GM19023 (cell line): ENCODE measurements at regions not wholly inside any gene's neighbourhood (a gene's known extent, or its start where the extent isn't known, plus 50 kb on each side); places are given as distances from the start of the nearest gene placed in this dataset.
"Not testable (repeated sequence)": the region's sequence is repeated elsewhere in the genome, so short reads cannot be mapped to it uniquely, and the experiment has no call there.

Source experiments
- ATAC-seq: cut with Tn5 transposase; IDR thresholded peaks from one replicate; pipeline ENCODE4 v1.9.1; 2021; ENCODE audit warnings: mild to moderate bottlenecking, moderate library complexity; ENCODE audit not compliant: unreplicated experiment

DNA sequence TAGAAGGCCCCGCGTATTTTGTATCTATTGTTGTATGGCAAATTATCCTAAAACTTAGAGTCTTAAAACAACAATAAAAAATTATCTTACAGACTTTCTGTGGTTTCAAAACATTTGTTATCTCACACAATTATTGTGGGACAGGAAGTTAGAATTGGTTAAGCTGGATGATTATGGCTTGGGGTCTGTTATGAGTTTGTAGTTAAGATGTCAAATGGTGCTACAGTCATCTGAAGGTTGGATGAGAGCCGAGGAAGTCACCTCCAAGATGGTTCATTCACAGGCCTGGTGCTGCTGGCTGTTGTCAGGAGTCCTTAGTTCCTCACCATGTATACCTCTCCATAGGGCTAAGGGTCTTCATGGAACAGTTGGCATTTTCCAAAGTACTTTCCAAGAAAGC lies 175.6 kb upstream of the FANCL start:
- ATAC-seq = no peak

DNA sequence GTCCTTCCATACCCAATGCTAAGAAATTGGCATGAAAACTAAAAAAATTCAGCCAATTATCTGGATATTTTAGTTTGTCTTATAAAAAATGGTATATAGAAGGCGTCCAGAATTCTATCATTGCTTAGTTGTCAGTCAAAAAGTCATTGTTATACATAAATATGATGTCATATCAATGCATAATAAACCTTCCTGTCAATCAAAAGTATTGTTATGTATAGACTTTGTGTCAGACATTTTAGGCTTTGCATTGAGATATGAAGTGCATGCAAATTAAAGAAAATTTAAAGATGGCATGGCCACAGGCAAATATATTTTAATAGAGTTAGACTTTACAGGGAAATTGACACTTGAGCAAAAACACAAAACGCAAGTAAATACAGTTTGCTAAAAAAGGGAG lies 173.4 kb upstream of the FANCL start:
- ATAC-seq = no peak

DNA sequence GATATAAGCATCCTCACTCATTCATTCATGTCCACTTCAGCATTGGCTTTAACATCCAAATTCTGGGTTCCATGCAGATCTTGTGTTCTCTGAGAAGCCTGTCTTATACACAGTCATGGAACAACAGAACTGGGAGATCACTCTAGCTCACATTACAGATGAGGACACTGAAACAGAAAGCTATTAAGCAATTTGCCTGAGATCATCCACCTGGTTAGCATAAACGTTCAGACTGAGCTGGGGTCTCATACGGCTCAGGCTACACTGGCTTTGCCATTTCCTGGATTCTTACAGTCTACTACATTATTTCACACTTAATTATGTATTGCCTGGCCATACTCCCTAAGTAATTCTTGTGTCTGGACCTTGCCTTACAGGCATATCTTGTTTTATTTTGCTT lies 169.4 kb upstream of the FANCL start:
- no peak for ATAC-seq

DNA sequence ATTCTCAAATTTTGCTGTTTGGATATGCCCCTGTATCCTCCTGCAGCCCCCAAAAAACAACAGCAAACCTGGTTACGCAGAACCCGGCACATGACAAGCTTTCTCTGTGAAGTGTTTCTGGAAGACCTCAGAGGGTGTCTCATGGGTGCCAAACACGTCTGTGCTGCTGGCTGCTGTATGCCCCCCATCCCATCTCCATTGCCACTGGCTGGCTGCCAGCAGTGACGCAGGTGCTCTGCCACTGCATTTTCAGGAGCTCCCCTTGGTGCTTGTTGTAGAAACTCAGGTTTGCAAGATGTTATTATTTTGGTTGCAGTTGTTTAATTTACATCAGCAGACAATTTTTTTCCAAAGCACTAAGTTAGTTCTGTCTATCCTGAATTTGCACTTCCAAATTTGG lies 166.4 kb upstream of the FANCL start:
- ATAC-seq = no peak

DNA sequence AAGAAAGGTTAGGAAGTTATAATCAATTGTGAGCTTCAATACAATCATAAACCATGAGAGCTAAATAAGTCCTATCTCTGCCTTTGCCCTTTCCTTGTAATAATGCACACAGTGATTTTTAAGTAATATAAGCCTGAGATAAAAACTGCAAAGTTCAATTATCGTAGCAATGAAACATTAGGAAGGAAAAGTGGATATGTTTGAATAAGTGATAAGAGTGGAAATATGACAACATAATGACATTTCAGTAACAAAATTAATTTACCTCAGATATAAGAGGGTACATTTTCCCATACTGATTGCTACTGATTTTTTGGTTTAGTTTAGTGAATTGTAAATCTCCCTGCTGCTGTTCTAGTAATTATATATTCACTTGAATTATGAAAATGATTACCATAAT lies 164.2 kb upstream of the FANCL start:
- ATAC-seq = no peak

DNA sequence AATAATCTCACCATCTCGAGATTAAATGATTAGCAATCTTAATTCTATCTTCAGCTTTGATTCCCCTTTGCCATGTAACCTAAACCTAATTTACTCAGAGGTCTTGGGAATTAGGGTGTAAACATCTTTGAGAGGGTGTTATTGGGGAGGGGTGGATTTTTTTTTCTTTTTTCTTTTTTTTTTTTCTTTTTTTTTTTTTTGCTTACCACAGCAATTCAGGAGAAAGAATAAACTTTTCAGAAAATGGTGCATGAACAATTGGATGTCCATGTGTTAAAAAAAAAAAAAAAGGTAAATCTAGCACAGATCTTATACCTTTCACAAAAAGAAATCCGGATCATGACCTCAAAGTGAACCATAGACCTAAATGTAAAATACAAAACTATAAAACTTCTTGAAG lies 160.8 kb upstream of the FANCL start:
- ATAC-seq = no peak

DNA sequence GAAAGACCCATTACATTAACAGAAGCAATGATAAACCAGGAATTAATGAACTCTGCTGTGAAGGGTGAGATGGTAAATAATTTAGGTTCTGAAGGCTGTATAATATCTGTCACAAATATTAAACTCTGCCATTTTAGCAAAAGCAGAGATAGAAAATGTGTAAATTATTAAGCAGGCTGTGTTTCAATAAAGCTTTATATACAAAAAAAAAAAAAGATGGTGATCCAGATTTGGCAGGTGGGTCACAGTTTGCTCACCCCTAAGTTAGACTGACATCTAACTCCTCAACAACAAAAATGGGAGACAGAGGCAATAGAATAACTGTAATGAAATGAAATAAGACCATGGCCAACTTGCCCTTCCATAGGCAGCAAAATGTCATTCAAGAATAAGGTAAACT lies 157.3 kb upstream of the FANCL start:
- no peak for ATAC-seq

DNA sequence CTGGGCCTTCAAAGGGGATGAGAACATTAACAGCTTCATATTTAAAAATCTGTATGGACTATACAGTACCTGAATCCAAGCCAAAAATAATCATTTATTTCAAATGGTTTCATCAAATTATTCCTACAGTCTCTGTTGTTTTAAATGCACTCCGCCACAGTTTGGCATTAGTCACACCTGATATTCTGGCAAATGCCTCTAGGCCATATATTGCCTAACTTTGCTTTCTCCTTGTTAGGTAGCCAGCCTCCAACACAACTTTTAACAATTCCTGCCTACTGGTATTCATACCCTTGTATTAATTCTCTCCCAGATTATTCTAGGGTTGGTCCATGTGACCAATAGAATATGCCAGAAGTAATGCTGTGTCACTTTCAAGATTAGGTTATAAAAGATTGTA lies 146.6 kb upstream of the FANCL start:
- no peak for ATAC-seq

DNA sequence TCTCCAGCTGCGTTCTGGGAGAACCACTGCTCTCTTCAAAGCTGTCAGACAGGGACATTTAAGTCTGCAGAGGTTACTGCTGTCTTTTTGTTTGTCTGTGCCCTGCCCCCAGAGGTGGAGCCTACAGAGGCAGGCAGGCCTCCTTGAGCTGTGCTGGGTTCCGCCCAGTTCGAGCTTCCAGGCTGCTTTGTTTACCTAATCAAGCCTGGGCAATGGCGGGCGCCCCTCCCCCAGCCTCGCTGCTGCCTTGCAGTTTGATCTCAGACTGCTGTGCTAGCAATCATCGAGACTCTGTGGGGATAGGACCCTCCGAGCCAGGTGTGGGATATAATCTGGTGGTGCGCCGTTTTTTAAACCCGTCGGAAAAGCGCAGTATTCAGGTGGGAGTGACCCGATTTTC lies 145.8 kb upstream of the FANCL start:
- not testable (repeated sequence) for ATAC-seq

DNA sequence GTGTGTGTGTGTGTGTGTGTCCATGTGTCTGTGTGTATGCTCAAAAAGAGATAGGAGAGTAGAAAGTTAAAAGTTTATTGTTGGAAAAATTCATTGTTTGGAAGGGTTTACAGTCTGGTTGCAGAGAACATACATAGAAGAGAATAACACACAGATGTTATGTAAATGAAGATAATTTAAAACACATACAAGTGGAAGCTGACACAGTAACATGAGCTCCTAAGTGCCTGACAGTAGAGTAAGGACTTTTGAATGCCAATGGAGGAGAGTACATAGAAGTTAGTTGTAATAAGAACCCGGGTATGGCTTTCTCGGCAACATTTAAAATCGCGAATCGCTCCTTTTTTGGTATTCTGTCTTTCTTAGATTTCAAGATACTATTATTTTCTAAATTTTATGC lies 137.0 kb upstream of the FANCL start:
- ATAC-seq = no peak

DNA sequence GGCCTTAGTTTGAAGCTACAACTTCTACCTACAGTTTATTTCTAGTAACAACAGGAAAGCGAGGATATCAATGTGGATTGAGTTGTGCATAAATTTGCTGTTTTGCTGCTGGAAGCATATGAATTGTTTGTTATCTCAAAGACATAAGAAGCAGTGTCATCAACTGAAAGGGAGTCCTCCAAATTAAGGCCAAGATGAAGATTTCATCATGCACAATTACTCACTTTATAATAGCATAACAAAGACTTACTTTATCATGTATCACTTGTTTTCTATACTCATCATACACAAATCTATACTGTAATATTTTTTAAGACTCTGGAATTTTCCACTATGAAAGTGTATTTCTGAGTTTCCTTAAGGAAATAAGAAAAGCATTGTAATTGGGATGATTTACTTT lies 136.1 kb upstream of the FANCL start:
- ATAC-seq = no peak

DNA sequence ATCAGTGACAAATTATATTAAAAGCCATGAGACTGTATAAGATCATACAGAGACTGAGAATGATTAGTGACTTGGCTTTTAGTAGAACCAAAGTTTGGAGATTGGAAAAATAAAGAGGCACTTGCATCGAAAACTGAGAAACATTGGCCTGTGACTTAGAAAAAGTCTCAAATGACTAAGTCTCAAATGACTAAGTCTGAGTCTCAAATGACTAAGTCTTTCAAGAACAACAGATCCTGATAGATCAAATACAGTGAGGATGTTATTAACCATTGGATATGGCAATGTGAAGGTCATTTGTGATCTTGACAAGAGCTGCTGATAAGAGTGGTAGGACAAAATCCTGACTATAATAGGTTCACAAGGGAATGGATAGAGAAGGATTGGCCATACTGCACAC lies 135.5 kb upstream of the FANCL start:
- ATAC-seq = peak; percentile 58

DNA sequence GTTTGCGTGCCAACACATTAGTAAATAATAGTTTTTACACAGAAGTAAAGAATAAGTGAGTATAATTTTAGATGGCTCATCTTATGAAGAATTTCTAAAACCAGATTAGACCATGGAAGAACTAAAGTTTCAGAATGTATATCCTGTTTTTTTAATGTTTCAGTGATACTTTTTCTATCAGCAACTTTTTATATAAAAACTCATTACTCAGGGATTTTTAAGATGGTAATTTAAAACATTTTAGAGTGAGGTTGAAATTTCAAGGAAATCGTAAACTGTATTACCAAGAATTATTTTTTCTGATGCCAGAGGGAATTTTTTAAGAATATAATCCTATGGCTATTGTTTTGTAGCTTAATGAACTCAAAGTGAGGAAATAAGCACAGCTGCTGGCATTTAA lies 128.5 kb upstream of the FANCL start:
- ATAC-seq = no peak

DNA sequence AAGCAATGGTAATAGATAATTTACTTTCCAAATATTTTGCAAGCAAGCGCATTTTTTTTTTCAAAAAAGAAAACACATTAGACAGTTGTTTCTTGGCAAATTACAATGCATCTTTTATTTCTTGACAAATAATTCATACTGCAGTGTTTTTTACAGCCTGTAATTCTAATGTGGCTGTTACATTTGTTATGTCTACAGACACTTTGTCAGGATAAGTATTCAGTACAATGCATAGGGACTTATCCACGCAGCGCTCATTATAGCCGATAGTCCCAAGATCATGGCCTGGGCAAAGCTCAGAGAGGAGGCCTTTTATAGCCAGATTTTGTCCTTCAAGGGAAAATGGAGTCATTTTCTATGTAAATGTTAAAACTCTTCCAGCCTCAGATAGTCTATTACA lies 123.0 kb upstream of the FANCL start:
- ATAC-seq = no peak

DNA sequence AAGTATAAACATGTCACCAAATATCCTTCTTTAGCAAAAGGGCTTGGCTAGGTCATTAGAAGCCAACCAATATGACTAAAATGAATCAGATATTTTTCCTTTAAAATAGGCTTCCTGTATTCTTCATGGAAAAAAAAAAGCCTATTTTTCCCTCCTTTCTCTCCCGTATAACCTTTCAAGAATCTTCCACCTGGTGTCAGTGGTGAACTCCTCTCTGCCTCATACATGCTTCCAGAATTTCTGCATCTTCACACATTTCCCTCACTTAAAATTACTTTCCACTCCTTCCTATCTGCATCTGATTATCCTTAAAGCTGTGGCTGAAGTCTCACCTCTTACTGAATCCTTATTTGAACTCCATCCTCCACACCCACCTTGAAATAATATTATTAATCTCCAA lies 116.9 kb upstream of the FANCL start:
- ATAC-seq = no peak

DNA sequence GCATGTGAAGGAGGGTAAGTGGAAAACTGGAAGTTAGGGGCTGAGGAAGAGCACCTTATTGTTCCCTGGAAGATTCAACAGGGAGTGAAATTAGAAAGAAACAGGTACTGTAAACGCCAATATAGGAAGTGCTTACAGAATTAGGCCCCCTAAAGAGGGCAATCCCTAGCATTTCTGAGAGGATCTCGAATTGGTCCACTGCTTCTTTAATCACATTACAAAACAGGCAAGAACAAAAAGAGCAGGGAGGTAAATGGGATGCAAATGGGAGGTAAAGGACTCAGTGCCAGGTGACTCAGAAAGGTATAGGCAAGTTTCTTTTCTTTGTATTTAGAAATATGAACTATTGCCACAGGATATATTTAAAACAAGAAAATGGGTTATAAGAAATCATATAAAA lies 116.4 kb upstream of the FANCL start:
- ATAC-seq = no peak

DNA sequence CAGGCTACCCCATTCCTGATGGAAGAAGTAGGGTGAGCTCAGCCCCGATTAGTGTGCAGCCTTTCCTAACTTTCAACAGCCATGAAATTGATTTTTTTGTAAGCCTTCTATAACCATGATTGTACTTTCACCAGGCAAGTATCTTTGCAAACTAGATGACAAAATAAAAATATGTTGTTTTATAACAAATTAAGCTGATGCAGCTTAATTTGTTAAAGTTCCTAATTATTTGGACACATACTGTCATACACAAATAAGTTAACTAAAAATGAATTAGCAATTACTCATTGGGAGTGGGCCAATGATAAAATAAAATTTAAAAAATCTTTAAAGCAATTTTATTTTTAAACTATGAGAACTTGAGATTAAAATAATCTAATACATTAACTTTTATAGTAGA lies 113.1 kb upstream of the FANCL start:
- ATAC-seq = no peak

DNA sequence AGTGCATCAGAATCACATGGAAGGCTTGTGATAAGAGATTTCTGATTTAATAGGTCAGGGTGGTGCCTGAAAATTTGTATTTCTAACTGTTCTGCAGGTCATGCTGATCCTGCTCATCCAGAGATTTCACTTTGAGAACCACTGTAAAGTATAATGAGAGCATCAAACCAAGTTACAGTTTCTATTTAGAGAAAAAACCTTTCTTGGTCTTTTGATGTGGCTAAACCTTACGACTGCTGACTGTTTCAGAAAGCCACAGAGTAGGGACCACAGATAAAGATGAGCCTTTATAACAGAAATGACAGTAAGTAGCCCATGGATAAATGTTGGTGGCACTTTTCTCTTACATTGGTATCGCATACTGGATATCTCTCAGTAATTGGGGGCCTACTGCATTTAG lies 109.4 kb upstream of the FANCL start:
- peak; percentile 89 for ATAC-seq

DNA sequence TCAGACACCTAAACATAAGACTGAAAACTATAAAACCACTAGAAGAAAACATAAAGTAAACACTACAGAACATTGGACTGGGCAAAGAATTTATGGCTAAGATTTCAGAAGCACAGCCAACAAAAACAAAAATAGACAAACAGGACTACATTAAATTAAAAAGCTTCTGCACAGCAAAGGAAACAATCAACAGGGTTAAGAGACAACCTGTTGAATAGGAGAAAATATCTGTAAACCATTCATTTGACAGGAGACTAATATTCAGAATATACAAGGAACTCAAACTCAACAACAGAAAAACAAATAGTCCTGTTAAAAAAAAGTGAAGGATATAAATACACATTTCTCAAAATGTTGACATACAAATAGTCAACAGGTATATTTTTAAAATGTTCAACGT lies 106.7 kb upstream of the FANCL start:
- ATAC-seq = no peak

DNA sequence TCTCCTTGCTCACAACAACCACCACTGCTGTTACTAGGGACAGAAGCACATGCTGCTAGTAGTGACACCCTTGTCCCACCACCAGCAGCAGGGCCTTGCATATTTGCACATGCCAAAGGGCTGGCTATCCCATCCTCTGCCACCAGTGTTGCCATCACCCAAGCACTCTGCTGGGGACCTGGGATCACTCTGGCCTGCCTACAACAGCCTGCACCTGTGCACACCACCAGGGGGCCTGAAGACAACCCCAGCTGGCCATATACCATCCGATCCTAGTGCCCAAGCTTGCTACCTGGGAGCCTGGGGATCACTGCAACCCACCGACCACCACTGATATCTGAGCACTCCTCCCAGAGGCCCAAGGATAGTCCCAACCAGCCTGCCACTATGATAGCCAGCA lies 99.9 kb upstream of the FANCL start:
- ATAC-seq = no peak

DNA sequence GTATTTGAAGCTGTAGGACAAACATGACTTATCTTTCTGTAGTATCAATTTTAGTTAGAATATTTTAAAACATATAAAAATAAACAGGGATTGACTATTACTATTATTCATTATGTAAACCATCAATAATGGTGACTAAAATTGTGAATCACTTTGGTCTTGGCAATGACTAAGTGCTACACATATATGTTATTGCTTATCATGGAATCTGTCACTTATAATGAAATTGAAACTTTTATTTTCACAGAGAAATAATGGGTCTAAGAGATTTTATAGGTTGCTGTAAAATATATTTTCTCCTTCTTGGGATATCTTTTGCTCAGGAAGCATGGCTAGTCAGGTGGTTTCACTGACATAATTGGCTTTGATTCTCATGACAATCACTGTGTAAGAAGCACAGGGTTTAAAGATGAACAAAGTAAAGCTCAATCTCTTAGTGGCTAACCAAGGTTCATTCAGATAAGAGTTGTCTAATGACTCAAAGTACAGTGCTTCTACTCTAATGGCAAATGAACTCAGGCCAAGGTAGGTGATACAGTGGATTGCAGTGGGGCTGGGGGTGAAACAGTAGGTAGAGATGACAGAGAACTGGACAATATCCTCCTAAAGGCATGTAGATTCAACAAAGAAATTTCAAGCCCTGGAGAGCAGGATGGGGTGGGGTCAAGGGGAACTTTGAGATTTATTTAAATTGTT lies 98.6 kb upstream of the FANCL start:
- no peak for ATAC-seq

DNA sequence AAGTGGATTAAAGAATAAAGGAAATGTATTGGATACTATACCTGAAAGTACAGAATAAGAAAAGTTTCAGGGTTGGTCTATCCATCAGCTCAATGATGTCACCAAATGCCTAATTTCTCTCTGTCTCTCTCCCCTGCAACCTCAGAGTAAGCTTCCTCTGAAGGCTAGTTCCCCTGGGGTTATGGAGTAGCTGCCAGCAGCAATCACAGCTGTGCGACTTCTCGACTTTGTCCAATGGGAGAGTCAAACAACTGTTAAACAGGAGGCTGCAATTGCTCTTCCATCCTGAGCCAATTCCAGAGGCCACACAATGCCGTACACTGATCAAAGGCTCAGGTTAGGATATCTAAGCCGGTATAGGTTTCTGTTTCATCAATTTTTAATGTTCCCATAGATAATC lies 95.3 kb upstream of the FANCL start:
- ATAC-seq = no peak

DNA sequence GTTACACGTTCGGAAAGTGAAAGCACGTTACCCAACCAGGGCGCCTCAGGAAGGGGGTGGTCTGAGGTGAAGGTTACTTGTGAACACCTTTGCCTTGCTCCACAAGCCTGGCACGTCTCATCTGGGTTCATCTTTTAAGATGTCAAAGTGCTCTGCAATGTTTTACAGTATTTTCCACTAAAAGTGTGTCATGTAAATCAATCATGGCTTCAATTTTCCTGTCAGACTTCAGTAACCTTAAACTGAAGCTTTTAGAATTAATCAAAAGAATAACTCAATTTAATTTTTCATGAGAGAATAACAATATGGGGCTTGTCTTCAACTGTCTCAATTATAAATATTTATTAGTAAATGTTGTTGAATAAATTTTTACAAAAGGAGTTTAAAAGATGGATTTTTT lies 93.3 kb upstream of the FANCL start:
- no peak for ATAC-seq
